Gastrocnemius medialis (tissue), 4 donors: ENCODE measurements at regions not wholly inside any gene's neighbourhood (a gene's known extent, or its start where the extent isn't known, plus 50 kb on each side); places are given as distances from the start of the nearest gene placed in this dataset.

ENCODE experiments used
- ATAC-seq, 2 donors: fragments of 150-250 bp; one replicate each; pipeline ENCODE4 v1.9.1; 2016
- DNase-seq, 2 donors: peaks; one replicate each; pipeline ENCODE4 v3.0.0-alpha.2; 2019
- H3K27ac ChIP-seq, 4 donors: fragments of 200-600 bp; sonication (generic); 1 replicate in 1 of 4; 2 replicates in 3 of 4; pipeline ENCODE4 v1.5.1; 2016 to 2018; ENCODE audit warnings: mild to moderate bottlenecking in 2 of 4, moderate library complexity in 1 of 4
- H3K27me3 ChIP-seq, 3 donors: fragments of 200-600 bp; sonication (generic) in 2 of 3; 1 replicate in 1 of 3; 2 replicates in 2 of 3; pipeline versions ENCODE4 v1.5.1 to v1.6.0; 2016 to 2019; ENCODE audit warnings: mild to moderate bottlenecking in 1 of 3, moderate library complexity in 1 of 3
- H3K36me3 ChIP-seq, 2 donors: fragments of 200-600 bp; sonication (generic) in 1 of 2; one replicate each; pipeline ENCODE4 v1.5.1; 2017 to 2018
- H3K4me1 ChIP-seq, 2 donors: fragments of 200-600 bp; sonication (generic) in 1 of 2; one replicate each; pipeline ENCODE4 v1.5.1; 2016 to 2017; ENCODE audit warnings: mild to moderate bottlenecking in 2 of 2
- H3K4me3 ChIP-seq, 4 donors: fragments of 200-600 bp; sonication (generic) in 3 of 4; 1 replicate in 1 of 4; 2 replicates in 3 of 4; pipeline ENCODE4 v1.5.1; 2016 to 2019; ENCODE audit warnings: mild to moderate bottlenecking in 2 of 4
- H3K9me3 ChIP-seq, 3 donors: fragments of 200-600 bp; sonication (generic) in 2 of 3; 1 replicate in 1 of 3; 2 replicates in 2 of 3; pipeline ENCODE4 v1.5.1; 2016 to 2019
- CTCF ChIP-seq, 5 experiments: fragments of 450-650 bp in 3 of 5; fragments of 200-600 bp in 2 of 5; sonication (generic) in 2 of 5; IDR thresholded peaks in 4 of 5; conservative IDR thresholded peaks in 1 of 5; 1 replicate in 4 of 5; 2 replicates in 1 of 5; pipeline ENCODE4 v1.5.1; 2016 to 2019; ENCODE audit warnings: antibody characterized with exemption in 5 of 5, mild to moderate bottlenecking in 3 of 5, moderate library complexity in 3 of 5
- POLR2A ChIP-seq, 2 donors: fragments of 450-650 bp; IDR thresholded peaks; one replicate each; pipeline ENCODE4 v1.6.1; 2017; ENCODE audit warnings: antibody characterized with exemption in 2 of 2, mild to moderate bottlenecking in 2 of 2, moderate library complexity in 2 of 2
- in situ Hi-C, 4 donors: fragments of 200-750 bp; cut with MboI; loops; one replicate each; pipeline versions ENCODE4 v1.15.0 to v1.8.0; 2017; ENCODE audit warnings: low sequenced_read_pairs in 4 of 4
- intact Hi-C: fragments of 100-400 bp; cut with DNase I; formaldehyde crosslinking; loops from one replicate; pipeline ENCODE4 v1.15.1; 2023; ENCODE audit warnings: low total_unique reads

- Histone ChIP-seq H3K27ac (no peak overlapping the region), H3K27me3 (no peaks in the 10 kb centered on the region), H3K4me1 (peaks cover 0 to 7% of the 10 kb centered on the region in 2 donors), H3K4me3 (no peak overlapping the region), H3K36me3 (no peaks in the 10 kb centered on the region), H3K9me3 (no peaks in the 10 kb centered on the region)
- intact Hi-C loops, result no loop called here
- TF ChIP-seq POLR2A (IDR thresholded peaks at IDR 0.05) (no peak), CTCF (IDR thresholded peaks at IDR 0.05 in 4 of 5, conservative IDR thresholded peaks at IDR 0.05 in 1 of 5) (no peak)
- in situ Hi-C loops, result no loop called here
- ATAC-seq (no peak), DNase-seq (no peak)
Measured at GRCh38 chr2:160634436-160634835, 140.8 kb upstream of the RBMS1 start.

DNA sequence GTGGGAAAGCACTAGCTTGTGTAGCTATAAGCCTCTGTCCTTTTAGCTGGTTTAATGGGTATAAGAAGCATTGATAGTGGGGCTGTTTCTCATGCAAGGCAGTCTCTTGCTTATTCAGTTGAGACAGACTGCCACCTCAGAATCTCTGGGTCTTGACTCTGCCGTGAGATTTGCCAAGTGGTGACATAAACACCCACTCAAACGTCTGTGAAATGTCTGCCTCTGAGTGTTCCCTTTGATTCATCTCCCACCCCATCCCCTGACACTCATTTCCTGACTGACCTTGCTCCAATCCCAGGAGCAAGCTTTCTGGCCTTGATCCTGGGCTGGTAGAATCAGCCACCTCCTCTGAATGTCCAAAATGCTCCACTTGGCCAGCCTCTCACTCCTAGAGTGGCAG, 141.9 kb upstream of the RBMS1 start:
- Histone ChIP-seq H3K27ac (no peak overlapping the region), H3K9me3 (no peaks in the 10 kb centered on the region), H3K4me1 (peaks cover 0 to 7% of the 10 kb centered on the region in 2 donors), H3K27me3 (no peaks in the 10 kb centered on the region), H3K4me3 (no peak overlapping the region), H3K36me3 (no peaks in the 10 kb centered on the region)
- no peak for TF ChIP-seq CTCF (IDR thresholded peaks at IDR 0.05 in 4 of 5, conservative IDR thresholded peaks at IDR 0.05 in 1 of 5)
- no peak for TF ChIP-seq POLR2A (IDR thresholded peaks at IDR 0.05)
- in situ Hi-C loops (no loop called here), intact Hi-C loops (no loop called here)
- no peak for ATAC-seq
- no peak for DNase-seq

DNA sequence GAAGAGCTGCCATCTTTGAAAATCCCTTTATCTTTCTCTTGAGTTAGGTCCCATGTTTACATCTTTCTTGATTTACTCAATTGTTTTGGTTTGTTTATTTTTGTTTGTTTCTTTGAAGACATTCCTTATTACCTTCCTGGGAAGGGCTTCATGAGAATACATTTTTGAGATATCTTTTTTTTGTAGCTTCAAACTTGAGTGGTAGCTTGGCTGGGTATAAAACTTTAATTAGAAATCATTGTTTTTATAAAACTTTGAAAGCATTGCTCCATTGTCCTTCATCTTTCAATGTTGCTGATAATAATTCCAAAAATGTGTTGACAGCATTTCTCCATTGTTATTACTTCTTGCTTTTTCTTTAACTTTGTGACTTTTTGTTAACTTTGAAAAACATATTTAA, 145.9 kb upstream of the RBMS1 start:
- no peak for TF ChIP-seq CTCF (IDR thresholded peaks at IDR 0.05 in 4 of 5, conservative IDR thresholded peaks at IDR 0.05 in 1 of 5)
- TF ChIP-seq POLR2A (IDR thresholded peaks at IDR 0.05), result no peak
- H3K9me3 ChIP-seq, result no peaks in the 10 kb centered on the region
- ATAC-seq (no peak), DNase-seq (no peak)
- no peaks in the 10 kb centered on the region for H3K4me1 ChIP-seq
- H3K36me3 ChIP-seq, result no peaks in the 10 kb centered on the region
- H3K4me3 ChIP-seq, result no peak overlapping the region
- H3K27ac ChIP-seq, result no peak overlapping the region
- intact Hi-C loops (no loop called here), in situ Hi-C loops (no loop called here)
- no peaks in the 10 kb centered on the region for H3K27me3 ChIP-seq

DNA sequence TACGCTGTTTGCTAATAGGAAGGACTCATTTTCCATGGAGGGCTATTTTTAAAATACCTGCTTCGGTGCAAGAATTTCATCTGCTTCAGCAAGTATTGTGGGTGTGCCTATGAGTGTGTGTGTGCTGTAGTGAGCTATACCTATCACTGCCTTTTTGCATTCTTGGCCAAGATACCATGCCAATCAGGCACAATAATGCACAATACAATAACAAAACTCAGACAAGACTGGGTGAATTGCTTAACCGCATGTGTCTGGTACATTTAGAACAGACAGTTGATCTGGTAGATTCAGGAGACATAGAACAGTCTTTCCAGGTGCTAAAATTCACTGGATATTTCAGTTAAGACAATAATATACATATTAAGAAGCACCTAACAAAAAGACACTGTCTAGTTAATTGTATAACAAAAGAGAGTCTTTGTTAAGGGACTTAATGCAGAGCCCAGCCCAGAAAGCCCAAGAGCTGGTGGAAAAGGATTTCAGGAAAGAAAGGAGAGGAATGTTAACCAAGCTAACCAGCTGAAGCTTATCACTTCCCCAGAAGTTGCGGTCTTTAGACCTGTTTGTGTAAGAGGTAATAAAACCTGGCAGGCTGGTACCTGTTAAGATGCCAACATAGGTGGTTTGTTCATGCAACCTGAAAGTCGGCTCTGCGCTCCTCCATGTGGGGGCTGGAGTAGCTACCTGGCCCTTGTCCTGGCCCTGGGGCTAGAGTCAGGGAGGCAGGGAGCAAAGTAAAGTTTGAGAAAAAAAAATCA, 153.3 kb upstream of the RBMS1 start:
- no peak for DNase-seq
- no peaks in the 10 kb centered on the region for H3K27me3 ChIP-seq
- in situ Hi-C loops (no loop called here), intact Hi-C loops (no loop called here)
- no peaks in the 10 kb centered on the region for H3K4me1 ChIP-seq
- no peaks in the 10 kb centered on the region for H3K36me3 ChIP-seq
- H3K27ac ChIP-seq, result no peak overlapping the region
- no peak for ATAC-seq
- H3K9me3 ChIP-seq, result no peaks in the 10 kb centered on the region
- TF ChIP-seq CTCF (IDR thresholded peaks at IDR 0.05 in 4 of 5, conservative IDR thresholded peaks at IDR 0.05 in 1 of 5), result no peak
- TF ChIP-seq POLR2A (IDR thresholded peaks at IDR 0.05), result no peak
- H3K4me3 ChIP-seq, result no peak overlapping the region
